K562 (cell line): ENCODE measurements at regions not wholly inside any gene's neighbourhood (a gene's known extent, or its start where the extent isn't known, plus 50 kb on each side); places are given as distances from the start of the nearest gene placed in this dataset.

Experiments used
- ARID2 ChIP-seq: fragments of 450-650 bp; IDR thresholded peaks from 2 replicates; pipeline ENCODE4 v1.6.1; 2017; ENCODE audit warnings: antibody characterized with exemption, mild to moderate bottlenecking
- ATF3 ChIP-seq, 2 experiments: fragments of 450-650 bp in 1 of 2; sonication (generic) in 1 of 2; formaldehyde crosslinking in 1 of 2; IDR thresholded peaks in 1 of 2; conservative IDR thresholded peaks in 1 of 2; 2 replicates each; pipeline versions ENCODE4 v1.6.1 to v1.8.1; 2016 to 2023; ENCODE audit warnings: mild to moderate bottlenecking in 2 of 2, moderate library complexity in 2 of 2, inconsistent platforms in 1 of 2, missing genetic modification reagents in 1 of 2
- CHD2 ChIP-seq: IDR thresholded peaks from 2 replicates; pipeline ENCODE4 v1.6.1; 2011; ENCODE audit warnings: low read depth, low read length
- CTCF ChIP-seq, 3 experiments: IDR thresholded peaks in 2 of 3; conservative IDR thresholded peaks in 1 of 3; 2 replicates each; pipeline ENCODE4 v1.5.1; 2011 to 2012; ENCODE audit warnings: low read length in 3 of 3, mild to moderate bottlenecking in 3 of 3, control low read depth in 2 of 3, improper control_type of control experiment in 1 of 3, inconsistent platforms in 1 of 3, low read depth in 1 of 3, mixed read lengths in 1 of 3, moderate library complexity in 1 of 3; ENCODE audit not compliant: insufficient read depth in 2 of 3
- HNRNPLL ChIP-seq: fragments of 200-400 bp; formaldehyde crosslinking; IDR thresholded peaks from 2 replicates; pipeline ENCODE4 v1.6.1; 2017; ENCODE audit warnings: low read length, low read depth, mild to moderate bottlenecking; ENCODE audit not compliant: poor library complexity, severe bottlenecking
- JUN ChIP-seq, 2 experiments: sonication (generic) in 1 of 2; formaldehyde crosslinking in 1 of 2; IDR thresholded peaks; 2 replicates each; pipeline versions ENCODE4 v1.6.1 to v1.8.0; 2012 to 2022; ENCODE audit warnings: borderline replicate concordance in 2 of 2, mild to moderate bottlenecking in 2 of 2, improper control_type of control experiment in 1 of 2, low read depth in 1 of 2, low read length in 1 of 2, missing genetic modification reagents in 1 of 2
- ZNF695 ChIP-seq: fragments of 450-650 bp; formaldehyde crosslinking; IDR thresholded peaks from 2 replicates; pipeline ENCODE4 v1.4.0; 2020; ENCODE audit warnings: mild to moderate bottlenecking, moderate library complexity
- TF ChIP-seq, protein P1 (sequence below): sonication (generic); formaldehyde crosslinking; IDR thresholded peaks from 2 replicates; pipeline ENCODE4 v1.8.1; 2023; ENCODE audit warnings: mild to moderate bottlenecking, missing genetic modification reagents

DNA sequence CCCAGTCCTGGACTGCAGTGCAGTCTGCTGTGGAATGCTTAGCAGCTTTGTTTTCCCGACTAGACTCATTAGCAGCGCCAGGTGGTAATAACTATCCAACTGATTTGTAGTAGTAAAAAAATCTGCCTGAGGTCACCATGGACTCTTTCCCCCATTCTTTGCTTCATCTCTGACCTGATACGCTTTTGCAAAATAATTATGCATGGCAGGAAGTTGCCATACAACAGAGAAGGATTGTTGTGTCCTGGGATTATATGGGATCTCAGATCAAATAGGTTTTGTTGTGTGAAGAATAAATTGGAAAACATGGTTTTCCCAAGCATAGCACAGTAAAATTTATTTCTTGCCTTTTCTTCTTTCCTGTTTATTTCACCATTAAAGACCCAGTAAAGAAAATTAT lies 72.4 kb upstream of the ATP5MC3 start:
- TF ChIP-seq CHD2 (no peak), HNRNPLL (no peak), ARID2 (no peak), ZNF695 (no peak), JUN (IDR thresholded peaks at IDR 0.05; ENCODE audit: borderline replicate concordance, low read depth, low read length) (no peak), JUN (CRISPR knock-in tag; IDR thresholded peaks at IDR 0.05; ENCODE audit: borderline replicate concordance) (no peak), CTCF (IDR thresholded peaks at IDR 0.05 in 2 of 3, conservative IDR thresholded peaks at IDR 0.05 in 1 of 3; ENCODE audit: insufficient read depth in 2 of 3, low read depth in 1 of 3, low read length in 3 of 3) (no peak), ATF3 (IDR thresholded peaks at IDR 0.05) (no peak), ATF3 (CRISPR knock-in tag; conservative IDR thresholded peaks at IDR 0.05) (no peak)
- TF ChIP-seq, protein P1, sequence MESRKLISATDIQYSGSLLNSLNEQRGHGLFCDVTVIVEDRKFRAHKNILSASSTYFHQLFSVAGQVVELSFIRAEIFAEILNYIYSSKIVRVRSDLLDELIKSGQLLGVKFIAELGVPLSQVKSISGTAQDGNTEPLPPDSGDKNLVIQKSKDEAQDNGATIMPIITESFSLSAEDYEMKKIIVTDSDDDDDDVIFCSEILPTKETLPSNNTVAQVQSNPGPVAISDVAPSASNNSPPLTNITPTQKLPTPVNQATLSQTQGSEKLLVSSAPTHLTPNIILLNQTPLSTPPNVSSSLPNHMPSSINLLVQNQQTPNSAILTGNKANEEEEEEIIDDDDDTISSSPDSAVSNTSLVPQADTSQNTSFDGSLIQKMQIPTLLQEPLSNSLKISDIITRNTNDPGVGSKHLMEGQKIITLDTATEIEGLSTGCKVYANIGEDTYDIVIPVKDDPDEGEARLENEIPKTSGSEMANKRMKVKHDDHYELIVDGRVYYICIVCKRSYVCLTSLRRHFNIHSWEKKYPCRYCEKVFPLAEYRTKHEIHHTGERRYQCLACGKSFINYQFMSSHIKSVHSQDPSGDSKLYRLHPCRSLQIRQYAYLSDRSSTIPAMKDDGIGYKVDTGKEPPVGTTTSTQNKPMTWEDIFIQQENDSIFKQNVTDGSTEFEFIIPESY (CRISPR knock-in tag), result no peak
